Heart left ventricle (tissue), 13 donors: ENCODE measurements at regions not wholly inside any gene's neighbourhood (a gene's known extent, or its start where the extent isn't known, plus 50 kb on each side); places are given as distances from the start of the nearest gene placed in this dataset.

Source experiments
- CTCF ChIP-seq, 12 donors: fragments of 200-600 bp; sonication (generic) in 4 of 12; IDR thresholded peaks; one replicate each; pipeline versions ENCODE4 v1.5.0 to v1.8.0; 2018 to 2022; ENCODE audit warnings: antibody characterized with exemption in 12 of 12, mild to moderate bottlenecking in 5 of 12
- POLR2A ChIP-seq, 2 donors: fragments of 450-650 bp; IDR thresholded peaks; one replicate each; pipeline ENCODE4 v1.6.1; 2017; ENCODE audit warnings: antibody characterized with exemption in 2 of 2, mild to moderate bottlenecking in 2 of 2, moderate library complexity in 2 of 2
- donor health status: ischemic (EF 13 %, LVEDD 7.1; RV severe dilation, severe dysfunction).
- donor health status: DM: no; HTN: yes; CAD: no.
- donor health status: DM: no; HTN: no; CAD: no.
- donor health status: ischemic (EF 25% LVEDD 6.9; RV normal size, moderate dysfunction).
- donor health status: ischemic (EF 25% LVEDD 5.7; RV mildly dilated, moderate dysfunction).
- donor health status: ischemic (EF 35%, LVEDD 5.7; RV mildly dilated, moderate dysfunction).
- donor health status: nonischemic (EF 11% LVEDD 7.7; RV severe dilation, severe dysfunction).
- donor health status: DM: yes; HTN: yes; CAD: no.
- donor health status: PGD.
- donor health status: ischemic (EF 29% LVEDD 5.4; RV normal size, mild dysfunction).
- donor health status: nonischemic (EF 23%, LVEDD 6.1; RV moderate dilation, normal function).

- peak in 8 of 12 donors; percentile 11 to 47 (median 20) for TF ChIP-seq CTCF (IDR thresholded peaks at IDR 0.05)
- no peak for TF ChIP-seq POLR2A (IDR thresholded peaks at IDR 0.05)
Observed at GRCh38 chr7:25720427-25720826, 431.6 kb upstream of the NFE2L3 start.
